ENCODE measurements at regions not wholly inside any gene's neighbourhood (a gene's known extent, or its start where the extent isn't known, plus 50 kb on each side); places are given as distances from the start of the nearest gene placed in this dataset.

DNA sequence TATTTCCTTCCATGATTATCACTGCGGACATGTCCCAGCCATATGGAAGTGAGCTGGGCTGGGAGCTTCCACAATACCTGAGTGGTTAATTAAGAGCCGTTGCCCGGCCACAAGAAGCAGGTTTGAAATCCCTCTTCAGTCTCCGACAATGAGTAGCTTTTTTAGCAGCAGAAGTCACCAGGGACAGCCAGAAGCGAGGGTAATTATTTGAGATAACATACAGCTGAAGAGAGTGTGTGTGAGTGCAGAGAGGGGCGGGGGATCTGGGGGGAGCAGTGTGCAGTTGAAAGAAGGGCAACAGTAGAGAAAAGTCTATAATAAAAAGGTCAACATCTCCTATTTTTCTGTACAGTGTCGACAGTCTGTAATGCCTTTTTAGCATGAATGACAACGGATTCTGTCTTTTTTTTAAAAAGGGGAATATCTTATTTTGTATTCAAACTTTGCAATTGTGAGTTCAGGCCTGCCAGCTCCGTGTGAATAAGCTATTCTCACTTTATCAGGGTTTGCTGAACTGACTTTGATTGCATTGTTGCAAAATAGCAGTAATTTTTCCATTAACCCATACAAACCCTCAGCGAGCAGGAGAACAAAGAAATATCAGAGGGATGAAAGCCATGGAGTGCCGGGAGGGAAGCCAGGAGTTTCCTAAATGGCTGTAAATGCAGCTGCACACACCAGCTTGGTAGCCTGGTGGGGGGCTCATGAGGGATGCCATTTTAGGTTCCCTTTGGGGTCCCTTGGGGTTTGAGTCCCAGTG lies 220.3 kb upstream of the IRX3 start:
- TF ChIP-seq YY1 (IDR thresholded peaks at IDR 0.05; ENCODE audit: insufficient read depth, insufficient read length) (no peak), SUZ12 (IDR thresholded peaks at IDR 0.05; ENCODE audit: extremely low read depth, insufficient read depth, insufficient read length) (no peak)

Measured in NT2/D1 (cell line).